ENCODE measurements at regions not wholly inside any gene's neighbourhood (a gene's known extent, or its start where the extent isn't known, plus 50 kb on each side); places are given as distances from the start of the nearest gene placed in this dataset.

DNA sequence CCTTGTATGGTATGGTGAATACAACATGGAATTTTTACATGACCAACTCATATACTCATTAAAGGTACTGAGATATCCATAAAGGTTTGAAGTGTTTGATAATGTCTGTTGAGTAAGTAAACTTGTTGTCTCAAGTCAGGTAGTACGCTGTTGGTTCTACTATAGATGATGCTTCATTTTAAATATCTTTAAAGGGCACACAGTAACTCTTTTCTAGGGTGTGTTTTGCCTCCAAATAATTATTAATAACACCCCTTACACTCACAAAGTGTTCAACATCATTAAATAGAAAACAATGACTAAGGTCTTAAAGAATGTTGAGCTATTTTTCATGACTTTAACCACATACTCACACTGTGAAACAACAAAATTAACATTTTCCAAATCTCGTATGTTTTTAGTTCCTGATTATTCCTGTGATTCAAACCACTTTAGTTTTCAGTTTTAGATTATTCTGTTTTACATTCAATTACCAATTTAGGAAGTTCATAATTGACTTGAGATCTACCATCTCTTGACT is 220.0 kb upstream of the NANOGP8 start:
- TF ChIP-seq, protein P1, sequence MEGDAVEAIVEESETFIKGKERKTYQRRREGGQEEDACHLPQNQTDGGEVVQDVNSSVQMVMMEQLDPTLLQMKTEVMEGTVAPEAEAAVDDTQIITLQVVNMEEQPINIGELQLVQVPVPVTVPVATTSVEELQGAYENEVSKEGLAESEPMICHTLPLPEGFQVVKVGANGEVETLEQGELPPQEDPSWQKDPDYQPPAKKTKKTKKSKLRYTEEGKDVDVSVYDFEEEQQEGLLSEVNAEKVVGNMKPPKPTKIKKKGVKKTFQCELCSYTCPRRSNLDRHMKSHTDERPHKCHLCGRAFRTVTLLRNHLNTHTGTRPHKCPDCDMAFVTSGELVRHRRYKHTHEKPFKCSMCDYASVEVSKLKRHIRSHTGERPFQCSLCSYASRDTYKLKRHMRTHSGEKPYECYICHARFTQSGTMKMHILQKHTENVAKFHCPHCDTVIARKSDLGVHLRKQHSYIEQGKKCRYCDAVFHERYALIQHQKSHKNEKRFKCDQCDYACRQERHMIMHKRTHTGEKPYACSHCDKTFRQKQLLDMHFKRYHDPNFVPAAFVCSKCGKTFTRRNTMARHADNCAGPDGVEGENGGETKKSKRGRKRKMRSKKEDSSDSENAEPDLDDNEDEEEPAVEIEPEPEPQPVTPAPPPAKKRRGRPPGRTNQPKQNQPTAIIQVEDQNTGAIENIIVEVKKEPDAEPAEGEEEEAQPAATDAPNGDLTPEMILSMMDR (IDR thresholded peaks at IDR 0.05): no peak
- no peak for TF ChIP-seq POLR2A (IDR thresholded peaks at IDR 0.05)

All from Peyer's patch (tissue), 4 donors.